HL-60/S4 (cell line): ENCODE measurements at regions not wholly inside any gene's neighbourhood (a gene's known extent, or its start where the extent isn't known, plus 50 kb on each side); places are given as distances from the start of the nearest gene placed in this dataset.
"Not testable (repeated sequence)": the region's sequence is repeated elsewhere in the genome, so short reads cannot be mapped to it uniquely, and the experiment has no call there.

ENCODE experiments used
- in situ Hi-C: fragments of 300-500 bp; cut with MboI; formaldehyde crosslinking; loops from 2 replicates; pipeline ENCODE4 v1.14.3; 2022; ENCODE audit warnings: low sequenced_read_pairs

DNA sequence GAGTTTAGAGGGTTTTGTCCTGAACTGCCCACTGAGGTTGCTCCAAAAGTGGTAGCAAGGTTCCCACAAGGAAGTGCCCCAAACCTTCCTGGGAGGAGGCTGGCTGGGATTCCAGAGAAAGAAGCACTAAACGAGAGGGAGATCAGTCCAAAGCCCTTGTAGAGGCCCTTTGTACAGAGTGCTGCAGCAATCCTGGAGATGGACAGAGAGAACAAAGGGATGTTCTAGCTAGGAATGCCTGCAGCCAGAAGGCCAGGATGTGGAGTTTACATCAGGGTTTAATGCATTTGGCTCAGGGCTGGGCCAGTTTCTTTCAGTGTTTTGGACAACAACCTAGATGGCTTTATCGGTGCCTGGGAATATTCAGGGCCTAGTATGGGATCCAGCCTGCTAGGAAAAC, 2155.1 kb upstream of the AGA start:
- in situ Hi-C loops: no loop called here

DNA sequence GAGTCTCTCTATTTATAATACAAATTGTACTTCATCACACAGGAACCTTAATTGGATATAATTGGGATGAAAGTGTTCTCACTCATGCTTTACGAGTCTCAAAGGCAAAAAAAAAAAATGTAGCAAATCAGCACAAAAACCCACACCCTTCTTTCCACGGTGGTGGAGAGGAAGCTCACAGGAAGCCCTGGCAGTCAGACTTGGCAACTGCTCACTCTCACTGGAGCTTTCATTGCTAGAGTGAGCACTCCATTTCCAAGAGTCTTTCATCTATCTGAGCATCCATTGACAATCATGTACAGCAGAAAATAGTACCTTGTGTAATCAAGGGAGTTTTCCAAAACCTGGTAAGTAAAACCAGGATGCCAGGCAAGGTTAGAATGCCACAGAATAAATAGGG, 2159.4 kb upstream of the AGA start:
- in situ Hi-C loops: no loop called here

DNA sequence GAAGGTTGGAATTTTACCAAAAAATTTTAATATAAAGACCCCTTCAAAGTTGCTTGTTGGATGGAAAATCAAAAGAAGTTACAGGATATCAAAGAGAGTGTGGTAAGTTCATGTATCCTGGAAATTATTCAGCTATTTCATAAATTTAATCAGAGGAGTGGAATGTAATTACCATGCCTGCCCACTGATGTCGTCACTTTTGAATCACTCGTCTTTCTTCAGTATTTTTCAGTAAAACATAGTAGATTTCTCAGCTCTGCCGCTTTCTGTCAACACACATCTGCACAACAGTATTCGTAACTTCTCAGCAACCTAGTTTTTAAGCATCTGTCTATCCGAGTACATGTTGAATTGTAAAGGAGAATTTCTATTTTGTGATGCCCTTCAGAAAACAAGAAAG, 2163.0 kb upstream of the AGA start:
- in situ Hi-C loops: no loop called here

DNA sequence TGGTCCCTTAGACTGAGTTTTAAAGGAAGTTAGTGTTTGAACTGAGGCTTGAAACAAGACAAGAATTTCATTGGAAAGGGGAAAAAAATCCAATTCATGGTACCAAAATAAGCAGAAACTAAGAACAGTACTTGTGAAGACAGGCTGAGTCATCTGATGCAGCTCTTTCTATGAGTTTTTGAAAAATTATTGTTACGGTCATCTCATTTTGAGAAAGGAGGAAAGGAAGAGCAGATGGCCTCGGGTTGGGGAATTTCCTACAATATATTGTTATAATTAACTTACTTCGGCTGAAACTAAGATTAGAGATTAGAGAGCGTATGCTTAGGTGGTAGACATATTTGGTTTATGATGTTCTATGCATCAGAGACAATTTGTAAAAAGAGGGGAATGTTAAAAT, 2164.8 kb upstream of the AGA start:
- in situ Hi-C loops: no loop called here

DNA sequence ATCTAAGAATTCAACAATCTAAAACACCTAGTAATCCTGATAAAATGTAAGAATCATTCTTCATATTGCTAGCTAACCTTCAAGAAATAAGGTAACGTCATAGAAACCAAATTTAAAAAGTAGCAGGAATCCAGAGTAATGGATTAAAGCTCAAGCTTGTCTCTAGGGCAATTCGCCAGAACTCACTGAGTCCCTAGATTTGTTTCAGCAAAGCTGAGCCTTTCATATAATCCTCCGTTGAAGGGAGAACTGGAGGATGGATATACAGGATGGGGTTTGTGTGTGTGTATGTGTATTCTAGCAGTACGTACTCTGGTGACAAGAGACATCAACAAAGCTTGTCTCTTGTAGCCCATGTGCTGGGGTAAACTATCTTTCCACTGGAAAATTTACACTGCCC, 2173.5 kb upstream of the AGA start:
- in situ Hi-C loops: no loop called here

DNA sequence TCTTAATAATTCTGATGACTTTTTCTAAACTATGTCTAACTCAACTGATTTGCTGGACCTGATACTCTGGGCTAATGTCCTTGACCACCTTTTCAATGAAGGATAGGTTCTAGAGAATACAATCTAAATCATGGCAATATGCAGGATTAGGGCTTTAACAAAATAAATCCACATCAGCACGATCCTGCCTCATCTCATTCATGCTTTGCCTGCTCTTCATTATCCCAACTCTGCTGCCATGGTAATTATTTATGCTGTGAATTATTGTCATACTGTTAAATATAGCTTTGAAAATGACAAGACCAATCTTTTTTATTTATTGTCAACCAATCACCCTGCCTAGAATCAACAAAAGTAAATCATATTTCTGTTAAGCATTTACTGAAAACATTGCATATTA, 2176.7 kb upstream of the AGA start:
- in situ Hi-C loops: no loop called here

DNA sequence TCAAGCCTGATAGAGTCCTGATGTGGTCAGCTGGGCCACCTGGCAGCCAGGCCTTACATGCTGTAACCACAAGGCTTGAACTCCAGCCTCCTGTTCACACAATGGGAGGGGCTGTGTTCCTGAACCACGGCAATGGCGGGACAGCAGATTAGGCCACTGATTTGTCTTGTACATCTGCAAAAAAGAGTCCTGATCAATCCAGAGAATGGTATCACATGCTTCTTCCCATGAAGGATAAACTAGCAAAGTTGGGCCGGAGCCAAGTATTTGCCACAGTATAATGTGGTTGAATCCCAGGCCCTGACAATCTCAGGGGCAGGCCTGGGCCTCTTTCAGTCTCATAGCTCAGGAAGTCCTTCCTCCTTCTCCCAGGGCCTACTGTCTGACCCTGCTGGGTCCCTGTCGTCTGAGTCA, 2182.5 kb upstream of the AGA start:
- in situ Hi-C loops: no loop called here

DNA sequence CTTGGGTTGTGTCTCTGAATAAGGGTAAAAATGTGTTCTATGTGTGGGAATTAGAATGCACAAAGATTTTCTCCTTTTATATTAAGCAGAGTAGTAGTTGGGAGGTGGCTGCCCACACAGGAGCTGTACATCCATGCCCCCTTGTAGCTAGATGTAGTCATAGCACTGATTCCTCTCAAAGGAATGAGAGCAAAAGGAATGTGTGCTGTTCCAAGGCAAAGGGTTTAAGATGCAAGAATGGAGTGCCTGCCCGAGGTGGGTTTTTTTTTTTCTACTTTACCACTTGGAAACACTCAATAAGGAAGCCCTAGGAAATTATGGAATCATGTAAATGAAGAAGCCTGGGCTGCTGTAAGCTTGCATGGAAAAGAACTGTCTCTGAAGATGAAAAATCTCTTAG, 2183.2 kb upstream of the AGA start:
- in situ Hi-C loops: no loop called here

DNA sequence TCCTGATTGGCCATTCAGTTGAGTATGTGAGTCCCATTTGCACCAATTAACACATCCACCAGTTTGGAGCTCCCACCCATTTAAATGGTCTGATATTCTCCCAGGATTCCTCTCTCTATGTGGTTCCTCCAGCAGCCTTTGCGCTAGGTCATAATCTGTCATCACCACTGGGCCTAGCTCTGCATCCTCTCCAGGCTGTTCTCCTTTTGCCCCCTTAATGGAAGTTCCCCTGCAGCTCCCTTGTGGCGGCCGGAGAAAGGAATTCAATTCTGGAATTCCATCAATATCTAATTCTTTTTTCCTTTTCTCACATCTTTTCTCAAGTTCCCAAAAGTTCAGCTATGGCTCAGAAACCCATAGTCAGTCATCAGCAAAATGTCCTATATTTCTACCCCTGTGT, 2184.4 kb upstream of the AGA start:
- in situ Hi-C loops: no loop called here

DNA sequence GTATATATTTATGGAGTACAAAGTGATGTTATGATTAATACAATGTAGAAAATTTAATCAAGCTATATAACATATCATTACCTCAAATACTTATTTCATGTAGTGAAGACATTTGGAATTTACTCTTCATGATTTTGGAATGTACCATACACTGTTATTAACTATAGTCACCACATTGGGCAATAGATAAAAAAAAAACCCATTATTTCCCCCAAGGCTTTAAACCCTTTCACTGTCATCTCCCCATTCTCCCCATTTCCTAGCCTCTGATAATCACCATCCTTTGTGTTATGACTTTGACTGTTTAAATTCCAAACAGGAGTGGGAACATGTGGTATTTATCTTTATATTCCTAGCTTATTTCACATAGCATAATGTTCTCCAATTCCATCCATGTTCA, 2189.1 kb upstream of the AGA start:
- in situ Hi-C loops: no loop called here

DNA sequence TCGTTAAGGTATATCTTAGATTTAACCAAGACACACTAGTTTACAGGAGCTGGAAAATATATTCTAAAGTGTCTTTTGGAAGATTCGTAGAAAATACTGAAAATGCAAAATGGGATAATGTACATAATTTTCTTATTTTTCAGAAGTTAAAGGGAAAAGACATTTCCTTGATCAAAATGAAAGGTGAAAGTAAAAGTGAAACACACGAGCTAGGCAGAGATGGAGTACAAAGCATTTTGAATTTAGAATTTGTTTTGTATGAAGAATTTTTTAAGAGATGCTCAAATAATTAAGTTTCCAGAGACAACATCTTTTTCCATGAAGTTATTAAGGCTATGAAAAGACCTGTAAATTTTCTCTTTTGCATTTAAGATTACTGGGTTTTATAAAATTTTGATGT, 2192.6 kb upstream of the AGA start:
- in situ Hi-C loops: no loop called here

DNA sequence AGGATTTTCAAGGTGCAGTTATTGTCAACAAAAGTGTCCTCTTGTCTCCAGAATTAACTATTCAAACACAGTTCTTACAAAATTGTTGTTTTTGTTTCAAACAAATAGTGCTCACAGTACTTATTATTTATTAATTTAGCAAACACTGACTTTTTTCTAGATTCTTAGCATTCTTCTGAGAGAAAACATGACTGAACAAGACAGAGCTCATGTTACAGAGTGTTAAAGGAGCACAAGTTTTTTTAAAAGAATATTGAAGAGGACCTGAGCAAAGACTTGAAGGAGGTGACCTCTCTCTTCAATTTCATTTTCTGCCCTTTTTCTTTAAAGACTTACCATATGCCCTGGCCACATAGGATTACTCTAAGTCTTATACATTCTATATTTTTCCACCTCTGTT, 2220.3 kb upstream of the AGA start:
- in situ Hi-C loops: no loop called here

DNA sequence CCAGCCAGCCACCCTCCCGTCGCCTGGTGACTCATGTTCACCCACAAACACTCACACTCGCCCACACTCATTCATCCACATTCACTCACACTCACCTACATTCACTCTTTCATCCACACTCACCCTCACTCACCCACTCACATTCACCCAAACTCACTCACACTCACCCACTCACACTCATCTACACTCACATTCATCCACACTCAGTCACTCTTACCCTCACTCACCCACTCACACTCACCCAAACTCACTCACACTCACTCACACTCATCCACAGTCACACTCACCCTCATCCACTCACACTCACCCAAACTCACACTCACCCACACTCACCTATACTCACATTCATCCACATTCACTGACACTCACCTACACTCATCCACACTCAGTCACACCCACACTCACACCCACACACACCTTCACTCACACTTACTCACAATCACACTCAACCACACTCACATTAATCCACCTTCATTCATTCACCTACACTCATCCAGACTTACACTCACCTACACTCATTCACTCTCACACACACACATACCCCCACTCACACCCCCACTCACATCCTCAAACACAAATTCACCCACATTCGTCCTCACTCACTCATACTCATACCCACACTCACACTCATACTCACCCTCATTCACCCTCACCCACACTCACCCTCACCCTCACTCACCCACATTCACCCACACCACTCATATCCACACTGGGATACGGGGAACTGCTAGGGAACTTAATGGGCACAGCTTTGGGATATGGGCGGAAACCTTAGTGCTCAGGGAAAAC, 2221.6 kb upstream of the AGA start:
- in situ Hi-C loops: no loop called here

DNA sequence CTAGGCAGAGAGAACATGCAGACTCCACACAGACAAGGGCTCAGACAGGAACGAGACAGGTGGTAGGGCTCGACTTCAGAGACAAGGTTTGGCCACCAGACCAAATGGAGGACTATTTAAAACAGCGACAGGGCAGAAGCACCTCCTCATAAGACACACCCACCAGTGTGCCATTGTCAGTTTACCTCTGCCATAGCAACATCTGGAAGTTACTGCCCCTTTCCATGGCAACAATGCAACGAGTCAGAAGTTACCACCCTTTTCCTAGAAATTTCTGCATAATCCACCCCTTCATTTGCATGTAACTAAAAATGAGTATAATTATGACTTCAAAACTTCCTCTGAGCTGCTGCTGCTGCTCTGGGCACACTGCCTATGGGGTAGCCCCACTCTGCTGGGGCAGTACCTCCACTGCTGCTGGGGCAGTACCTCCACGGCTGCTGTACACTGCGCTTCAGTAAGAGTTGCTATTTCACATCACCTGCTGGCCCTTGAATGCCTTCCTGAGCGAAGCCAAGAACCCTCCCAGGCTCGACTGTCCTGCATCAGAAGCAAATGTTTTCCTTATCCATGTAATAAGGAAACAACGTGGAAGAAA, 2222.3 kb upstream of the AGA start:
- in situ Hi-C loops: no loop called here

DNA sequence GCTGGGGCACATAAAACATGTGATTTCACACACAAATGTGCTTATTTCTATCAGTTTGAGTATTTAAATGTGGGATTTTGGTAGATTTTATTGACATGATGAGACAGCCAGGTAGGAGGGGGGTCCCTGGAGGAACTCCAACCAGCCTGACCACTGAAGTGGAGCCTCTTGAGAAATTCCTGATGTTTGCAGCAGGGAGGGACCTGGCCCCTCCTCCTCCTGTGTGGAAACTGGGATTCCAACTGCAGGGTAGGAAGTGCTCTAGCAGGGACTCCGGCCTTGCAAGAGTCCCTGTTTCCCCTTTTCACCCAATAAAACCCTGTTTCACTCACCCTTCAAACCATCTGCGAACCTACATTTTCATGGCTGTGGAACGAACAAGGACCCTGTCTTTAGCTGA, 2224.0 kb upstream of the AGA start:
- in situ Hi-C loops: no loop called here

DNA sequence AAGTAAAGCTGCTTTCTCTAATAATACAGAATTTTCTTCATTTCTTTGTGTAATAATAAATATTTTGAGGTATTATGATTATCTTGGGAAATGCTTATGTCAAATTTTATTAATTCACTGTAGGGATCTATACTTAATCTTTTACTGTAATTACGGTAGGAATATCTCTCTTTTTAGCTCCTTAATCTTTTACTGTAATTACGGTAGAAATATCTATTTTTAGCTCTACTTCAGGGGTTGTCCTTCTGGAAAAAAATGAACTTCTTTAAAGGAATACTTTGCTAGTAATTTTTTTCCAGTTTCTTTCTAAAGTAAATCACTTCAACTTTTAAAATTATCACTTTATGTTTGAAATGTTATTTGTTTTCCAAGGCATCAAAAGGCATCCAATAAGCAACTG, 2229.4 kb upstream of the AGA start:
- in situ Hi-C loops: no loop called here

DNA sequence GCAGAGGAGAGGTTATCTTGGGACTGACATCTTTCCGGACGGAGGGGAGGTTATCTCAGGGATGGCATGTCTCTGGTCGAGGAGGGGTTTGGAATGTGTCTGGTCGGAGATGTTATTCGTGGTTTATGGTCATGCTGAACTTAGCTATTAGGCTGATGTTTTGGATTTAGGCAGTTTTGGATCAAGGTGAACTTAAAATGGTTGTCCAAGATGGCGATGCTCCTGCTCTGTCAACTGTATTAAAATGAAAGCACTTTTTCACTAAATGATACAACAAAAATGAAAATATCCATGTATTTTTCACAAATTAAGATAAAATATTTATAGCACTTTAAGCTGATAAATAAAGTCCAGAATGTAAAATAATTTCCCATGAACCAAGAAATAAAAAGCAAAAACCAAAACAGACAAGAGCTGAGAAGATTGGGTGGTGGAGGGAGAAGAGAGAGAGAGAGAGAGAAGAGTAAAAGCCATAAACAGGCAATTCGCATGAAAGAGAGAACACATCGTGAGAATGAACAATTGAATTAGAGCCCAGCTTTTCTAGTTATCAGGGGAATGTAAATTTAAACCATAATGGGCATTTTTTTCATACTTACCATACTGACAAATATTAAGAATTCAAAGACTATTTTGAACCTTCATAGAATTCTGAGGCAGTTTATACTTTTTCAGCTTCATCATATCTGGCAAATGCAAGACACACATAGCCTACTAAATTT, 2236.0 kb upstream of the AGA start:
- in situ Hi-C loops: no loop called here

DNA sequence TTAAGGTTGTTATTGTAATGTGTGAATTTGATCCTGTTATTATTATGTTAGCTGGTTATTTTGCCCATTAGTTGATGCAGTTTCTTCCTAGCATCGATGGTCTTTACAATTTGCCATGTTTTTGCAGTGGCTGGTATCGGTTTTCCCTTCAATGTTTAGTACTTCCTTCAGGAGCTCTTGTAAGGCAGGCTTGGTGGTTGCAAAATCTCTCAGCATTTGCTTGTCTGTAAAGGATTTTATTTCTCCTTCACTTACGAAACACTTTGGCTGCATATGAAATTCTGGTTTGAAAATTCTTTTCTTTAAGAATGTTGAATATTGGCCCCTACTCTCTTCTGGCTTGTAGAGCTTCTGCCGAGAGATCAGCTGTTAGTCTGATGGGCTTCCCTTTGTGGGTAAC, 2241.4 kb upstream of the AGA start:
- in situ Hi-C loops: not testable (repeated sequence)

DNA sequence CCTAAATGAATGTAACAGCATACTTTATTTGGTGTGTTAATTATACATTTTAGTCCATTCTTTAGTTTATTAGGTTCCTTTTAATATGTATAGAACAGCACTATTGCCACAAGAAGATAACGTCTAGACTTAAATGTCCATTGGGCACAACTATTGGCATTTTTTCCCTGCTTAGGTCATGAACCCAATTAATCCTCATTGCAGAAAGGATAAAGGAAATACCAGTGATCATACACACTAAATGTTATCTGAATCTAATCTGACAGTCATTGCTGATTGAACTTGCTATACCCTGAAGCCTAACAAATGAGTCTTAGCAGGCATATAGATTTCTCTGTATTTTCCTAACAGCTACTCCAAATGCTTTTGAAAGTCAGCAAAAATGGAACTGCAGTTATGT, 2250.0 kb upstream of the AGA start:
- in situ Hi-C loops: no loop called here

DNA sequence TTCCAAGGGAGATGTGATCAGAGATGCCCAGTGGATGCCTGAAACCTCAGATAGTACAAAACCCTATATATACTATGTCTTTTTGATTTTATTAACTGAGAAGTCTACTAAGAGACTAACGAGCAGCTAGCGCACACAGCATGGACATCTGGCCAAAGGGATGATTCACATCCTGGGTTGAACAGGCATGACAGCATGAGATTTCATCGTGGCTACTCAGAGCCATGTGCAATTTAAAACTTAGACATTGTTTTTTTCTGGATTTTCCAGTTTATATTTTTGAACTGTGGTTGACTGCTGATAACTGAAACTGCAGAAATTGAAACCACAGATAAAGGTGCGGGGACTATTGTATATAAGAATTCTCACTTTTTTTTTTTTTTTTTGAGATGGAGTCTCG, 2252.9 kb upstream of the AGA start:
- in situ Hi-C loops: no loop called here

DNA sequence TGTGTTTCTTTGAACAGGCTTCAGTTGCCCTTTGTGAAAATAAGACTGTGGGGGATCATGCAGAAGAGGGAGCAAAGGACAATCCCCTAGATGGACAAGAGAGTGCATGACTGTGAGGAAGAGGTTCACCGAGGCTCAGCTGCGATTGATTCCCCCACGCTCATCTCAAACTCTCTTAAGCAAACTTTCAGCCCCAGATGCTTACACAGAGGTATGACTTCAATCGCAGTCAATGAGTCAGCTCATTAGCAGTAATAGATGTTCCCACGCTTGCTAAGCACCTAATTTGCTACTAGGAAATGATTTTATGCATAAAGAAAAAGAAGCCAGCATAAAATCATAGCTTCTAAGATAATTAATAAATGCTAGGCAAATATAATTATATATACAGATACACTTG, 2256.1 kb upstream of the AGA start:
- in situ Hi-C loops: no loop called here

DNA sequence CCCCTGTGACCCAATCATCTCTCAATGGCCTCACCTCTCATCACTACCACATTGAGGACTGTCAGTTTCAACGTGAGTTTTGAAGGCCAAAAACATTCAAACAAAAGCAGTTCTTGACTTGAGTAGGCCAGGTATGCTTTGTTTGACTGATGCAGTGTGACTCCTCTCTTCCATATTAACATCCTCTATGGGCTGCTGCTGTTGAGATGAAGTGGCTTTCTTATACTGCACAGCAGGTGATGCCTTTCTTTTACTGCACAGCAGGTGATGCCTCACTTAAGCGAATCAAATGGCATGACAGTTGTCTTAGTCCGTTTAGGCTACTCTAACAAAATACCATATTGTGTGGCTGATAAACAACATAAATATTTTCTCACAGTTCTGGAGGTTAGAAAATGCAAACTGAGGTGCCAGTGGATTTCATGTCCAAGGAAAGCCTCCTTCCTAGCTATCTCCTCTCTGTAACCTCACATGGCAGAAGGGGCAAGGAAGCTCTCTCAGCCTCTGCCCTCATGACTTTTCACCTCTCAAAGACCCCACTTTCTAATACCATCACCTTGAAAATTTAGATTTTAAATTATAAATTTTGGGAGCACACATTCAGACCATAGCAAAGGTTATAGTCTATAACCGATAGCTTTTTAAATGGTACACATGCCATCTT, 2267.9 kb upstream of the AGA start:
- in situ Hi-C loops: no loop called here
